Uterus (tissue), 2 donors: ENCODE measurements at regions not wholly inside any gene's neighbourhood (a gene's known extent, or its start where the extent isn't known, plus 50 kb on each side); places are given as distances from the start of the nearest gene placed in this dataset.

ENCODE experiments used
- CTCF ChIP-seq, 4 experiments: fragments of 200-600 bp in 2 of 4; fragments of 450-650 bp in 2 of 4; sonication (generic) in 2 of 4; IDR thresholded peaks; one replicate each; pipeline ENCODE4 v1.5.1; 2016 to 2019; ENCODE audit warnings: antibody characterized with exemption in 4 of 4, mild to moderate bottlenecking in 2 of 4, moderate library complexity in 1 of 4
- POLR2A ChIP-seq, 2 donors: fragments of 450-650 bp; IDR thresholded peaks; one replicate each; pipeline ENCODE4 v1.6.1; 2016; ENCODE audit warnings: antibody characterized with exemption in 2 of 2, mild to moderate bottlenecking in 1 of 2, moderate library complexity in 1 of 2

DNA sequence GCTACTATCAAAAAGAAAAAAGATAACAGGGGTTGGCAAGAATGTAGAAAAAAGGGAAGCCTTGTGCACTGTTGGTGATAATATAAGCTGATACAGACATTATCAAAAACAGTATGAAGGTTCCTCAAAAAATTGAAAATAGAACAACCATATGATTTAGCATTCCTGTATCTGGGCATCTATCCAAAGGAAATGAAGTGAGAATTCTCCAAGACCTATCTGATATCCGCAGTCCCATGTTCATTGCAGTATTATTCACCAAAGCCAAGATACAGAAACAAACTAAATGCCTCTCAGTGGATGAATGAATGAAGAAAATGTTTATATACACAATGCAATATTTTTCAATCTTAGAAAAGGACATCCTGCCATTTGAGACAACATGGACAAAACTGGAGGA lies 1943.3 kb downstream of the MAT2B start:
- TF ChIP-seq POLR2A (IDR thresholded peaks at IDR 0.05) (no peak), CTCF (IDR thresholded peaks at IDR 0.05) (no peak)
